T47D (cell line): ENCODE measurements at regions not wholly inside any gene's neighbourhood (a gene's known extent, or its start where the extent isn't known, plus 50 kb on each side); places are given as distances from the start of the nearest gene placed in this dataset.

Source experiments
- DNase-seq, 2 experiments: peaks; one replicate each; pipeline versions ENCODE4 v3.0.0 to v3.0.0-alpha.2; 2011 to 2012; ENCODE audit warnings: low read depth in 1 of 2, low spot score in 1 of 2
- JUND ChIP-seq: IDR thresholded peaks from 2 replicates; pipeline ENCODE4 v1.6.1; 2012; ENCODE audit warnings: low read depth
- in situ Hi-C: cut with HindIII; loops from 2 replicates; pipeline ENCODE4 v1.10.0; 2016; ENCODE audit warnings: low sequenced_read_pairs, low pct_unique_long_range_greater_than_20kb

GRCh38 chr6:150739711-150740349, 125.7 kb upstream of the MTHFD1L start:
- DNase-seq: no peak
- no peak for TF ChIP-seq JUND
- in situ Hi-C loops: no loop called here

- no peak for TF ChIP-seq JUND
- no peak for DNase-seq
- in situ Hi-C loops: no loop called here
Measured at GRCh38 chr6:150740453-150740852, 125.0 kb upstream of the MTHFD1L start.

- no peak for TF ChIP-seq JUND
- peak in 1 of 2 experiments; percentile 35 for DNase-seq
- in situ Hi-C loops: no loop called here
Measured at GRCh38 chr6:150741633-150742200, 123.8 kb upstream of the MTHFD1L start.

- in situ Hi-C loops: no loop called here
- TF ChIP-seq JUND: no peak
- no peak for DNase-seq
Measured at GRCh38 chr6:150744522-150745260, 120.8 kb upstream of the MTHFD1L start.

GRCh38 chr6:150745896-150746295, 119.6 kb upstream of the MTHFD1L start:
- DNase-seq: no peak
- TF ChIP-seq JUND: no peak
- in situ Hi-C loops: no loop called here

GRCh38 chr6:150747155-150747554, 118.3 kb upstream of the MTHFD1L start:
- in situ Hi-C loops: no loop called here
- TF ChIP-seq JUND: no peak
- DNase-seq: peak in 1 of 2 experiments; percentile 28

- no peak for DNase-seq
- in situ Hi-C loops: no loop called here
- TF ChIP-seq JUND: no peak
Measured at GRCh38 chr6:150749091-150749670, 116.3 kb upstream of the MTHFD1L start.

GRCh38 chr6:150751296-150751695, 114.2 kb upstream of the MTHFD1L start:
- TF ChIP-seq JUND: no peak
- in situ Hi-C loops: no loop called here
- peak; percentile 9 to 52 for DNase-seq

- in situ Hi-C loops: no loop called here
- no peak for DNase-seq
- TF ChIP-seq JUND: no peak
Measured at GRCh38 chr6:150752409-150752808, 113.1 kb upstream of the MTHFD1L start.

GRCh38 chr6:150753371-150754064, 112.0 kb upstream of the MTHFD1L start:
- DNase-seq: no peak
- in situ Hi-C loops: no loop called here
- TF ChIP-seq JUND: no peak

- TF ChIP-seq JUND: no peak
- DNase-seq: no peak
- in situ Hi-C loops: no loop called here
Measured at GRCh38 chr6:150755042-150755441, 110.5 kb upstream of the MTHFD1L start.

- in situ Hi-C loops: no loop called here
- no peak for DNase-seq
- no peak for TF ChIP-seq JUND
Measured at GRCh38 chr6:150755524-150755923, 110.0 kb upstream of the MTHFD1L start.
